ENCODE measurements at regions not wholly inside any gene's neighbourhood (a gene's known extent, or its start where the extent isn't known, plus 50 kb on each side); places are given as distances from the start of the nearest gene placed in this dataset.

- H3K36me3 ChIP-seq (ENCODE audit: low read depth) = no peaks in the 10 kb centered on the region
Measured at GRCh38 chr3:67723863-67724262, 69.5 kb upstream of the SUCLG2 start.

DNA sequence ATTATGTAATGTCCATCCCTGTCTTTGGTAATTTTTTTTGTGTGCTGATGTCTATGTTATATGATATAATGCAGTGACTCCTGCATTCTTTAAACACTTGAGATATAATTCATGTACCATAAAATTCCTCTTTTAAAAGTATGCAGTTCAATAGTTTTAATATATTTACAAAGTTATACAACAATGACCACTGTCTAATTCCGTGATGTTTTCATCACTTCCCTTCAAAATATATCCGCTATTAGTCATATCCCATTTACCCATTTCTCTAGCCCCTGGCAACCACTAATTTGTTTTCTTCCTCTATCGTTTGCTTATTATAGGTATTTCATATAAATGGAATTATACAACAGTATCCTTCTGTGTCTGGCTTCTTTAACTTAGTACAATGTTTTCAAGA lies 64.9 kb upstream of the SUCLG2 start:
- no peaks in the 10 kb centered on the region for H3K4me1 ChIP-seq (ENCODE audit: low read depth)
- H3K9me3 ChIP-seq = peaks cover 5% of the 10 kb centered on the region
- no peak overlapping the region for H3K4me3 ChIP-seq
- no peak for TF ChIP-seq CTCF (IDR thresholded peaks at IDR 0.05)
- H3K36me3 ChIP-seq (ENCODE audit: low read depth) = no peaks in the 10 kb centered on the region
- intact Hi-C loops (cut with DNase I, micrococcal nuclease) = no loop called here
- no peak for DNase-seq
- no peak for ATAC-seq

More at GRCh38 chr3:67723863-67724262, 69.5 kb upstream of the SUCLG2 start:
- TF ChIP-seq CTCF (IDR thresholded peaks at IDR 0.05) = no peak
- Histone ChIP-seq H3K4me1 (ENCODE audit: low read depth) (no peaks in the 10 kb centered on the region), H3K9me3 (peaks cover 5% of the 10 kb centered on the region), H3K4me3 (no peak overlapping the region)
- DNase-seq (no peak), ATAC-seq (no peak)
- intact Hi-C loops (cut with DNase I, micrococcal nuclease) = no loop called here

GRCh38 chr3:67715971-67716370 lies 61.6 kb upstream of the SUCLG2 start:
- peaks cover 2% of the 10 kb centered on the region for H3K9me3 ChIP-seq
- no peaks in the 10 kb centered on the region for H3K36me3 ChIP-seq (ENCODE audit: low read depth)
- intact Hi-C loops (cut with DNase I, micrococcal nuclease) = no loop called here
- H3K4me3 ChIP-seq = no peak overlapping the region
- H3K4me1 ChIP-seq (ENCODE audit: low read depth) = no peaks in the 10 kb centered on the region
- no peak for ATAC-seq
- TF ChIP-seq CTCF (IDR thresholded peaks at IDR 0.05) = no peak
- no peak for DNase-seq

DNA sequence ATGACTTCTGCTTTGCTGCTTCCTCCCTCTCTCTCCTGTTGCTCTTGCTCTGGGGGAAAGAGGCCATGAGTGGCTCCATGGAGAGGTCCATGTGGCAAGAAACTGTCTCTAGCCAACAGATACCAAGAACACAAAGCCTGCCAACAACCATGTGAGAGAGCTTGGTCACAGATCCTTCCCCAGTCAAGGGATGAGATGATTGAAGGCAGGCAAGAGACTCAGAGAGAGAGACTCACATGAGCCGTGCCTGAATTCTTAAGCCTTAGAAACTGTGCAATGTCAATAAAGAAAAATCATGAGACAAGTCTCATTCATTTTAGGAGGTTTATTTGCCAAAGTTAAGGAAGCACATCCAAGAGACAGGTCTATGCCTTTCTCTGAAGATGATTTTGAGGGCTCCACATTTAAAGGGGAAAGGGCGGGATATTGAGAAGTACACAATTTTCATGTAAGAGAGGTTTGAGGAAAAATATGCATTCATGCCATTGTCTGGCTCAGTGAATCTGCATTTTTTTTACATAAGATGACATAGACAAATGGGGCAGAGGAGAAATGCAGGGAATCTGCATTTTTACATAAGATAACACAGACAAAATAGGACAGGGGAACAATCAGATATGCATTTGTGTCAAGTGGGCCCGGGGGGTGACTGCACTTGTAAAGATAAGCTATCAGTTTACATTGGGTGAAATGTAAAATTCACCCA lies 59.5 kb upstream of the SUCLG2 start:
- no peak for ATAC-seq
- Histone ChIP-seq H3K4me3 (no peak overlapping the region), H3K9me3 (no peaks in the 10 kb centered on the region), H3K36me3 (ENCODE audit: low read depth) (no peaks in the 10 kb centered on the region), H3K4me1 (ENCODE audit: low read depth) (no peaks in the 10 kb centered on the region)
- no peak for TF ChIP-seq CTCF (IDR thresholded peaks at IDR 0.05)
- intact Hi-C loops (cut with DNase I, micrococcal nuclease) = no loop called here
- no peak for DNase-seq

GRCh38 chr3:67712259-67712658 lies 57.8 kb upstream of the SUCLG2 start:
- no peak overlapping the region for H3K4me3 ChIP-seq
- ATAC-seq = no peak
- no peaks in the 10 kb centered on the region for H3K4me1 ChIP-seq (ENCODE audit: low read depth)
- DNase-seq = no peak
- TF ChIP-seq CTCF (IDR thresholded peaks at IDR 0.05) = no peak
- H3K9me3 ChIP-seq = no peaks in the 10 kb centered on the region
- no peaks in the 10 kb centered on the region for H3K36me3 ChIP-seq (ENCODE audit: low read depth)
- intact Hi-C loops (cut with DNase I, micrococcal nuclease) = no loop called here

- Histone ChIP-seq H3K36me3 (ENCODE audit: low read depth) (no peaks in the 10 kb centered on the region), H3K4me3 (no peak overlapping the region), H3K4me1 (ENCODE audit: low read depth) (no peaks in the 10 kb centered on the region), H3K9me3 (no peaks in the 10 kb centered on the region)
- no peak for ATAC-seq
- no peak for TF ChIP-seq CTCF (IDR thresholded peaks at IDR 0.05)
- intact Hi-C loops (cut with DNase I, micrococcal nuclease) = no loop called here
- DNase-seq = no peak
Measured at GRCh38 chr3:67710396-67710795, 56.0 kb upstream of the SUCLG2 start.

Measured in mucosa of descending colon (tissue), 3 donors.